HG02973 (cell line): ENCODE measurements at regions not wholly inside any gene's neighbourhood (a gene's known extent, or its start where the extent isn't known, plus 50 kb on each side); places are given as distances from the start of the nearest gene placed in this dataset.

Source experiments
- ATAC-seq: cut with Tn5 transposase; IDR thresholded peaks from one replicate; pipeline ENCODE4 v1.9.1; 2021; ENCODE audit warnings: moderate library complexity; ENCODE audit not compliant: unreplicated experiment

- no peak for ATAC-seq
Observed at GRCh38 chr11:121946514-121946913, 169.5 kb downstream of the BLID start.

GRCh38 chr11:121944556-121945230 is 171.3 kb downstream of the BLID start:
- ATAC-seq = no peak

DNA sequence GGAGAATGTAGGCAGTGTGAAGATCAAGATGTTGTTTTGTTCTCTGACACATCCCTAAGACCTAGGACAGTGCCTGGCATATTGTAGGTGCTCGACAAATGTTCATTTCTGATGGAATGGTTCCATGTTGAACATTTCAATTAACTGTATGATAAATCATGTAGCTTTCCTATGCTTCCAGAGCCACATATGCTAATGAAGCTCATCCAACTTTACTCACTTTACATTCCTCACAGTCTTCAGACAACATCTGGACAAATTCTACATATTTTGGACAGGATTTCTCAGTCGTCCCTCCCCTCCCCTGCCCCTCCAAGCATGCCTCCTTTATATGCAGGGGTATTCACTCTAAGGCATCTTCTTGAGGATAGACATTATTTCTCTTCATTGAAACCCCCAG is 177.9 kb downstream of the BLID start:
- ATAC-seq = no peak

GRCh38 chr11:121936781-121937447 is 179.1 kb downstream of the BLID start:
- no peak for ATAC-seq

DNA sequence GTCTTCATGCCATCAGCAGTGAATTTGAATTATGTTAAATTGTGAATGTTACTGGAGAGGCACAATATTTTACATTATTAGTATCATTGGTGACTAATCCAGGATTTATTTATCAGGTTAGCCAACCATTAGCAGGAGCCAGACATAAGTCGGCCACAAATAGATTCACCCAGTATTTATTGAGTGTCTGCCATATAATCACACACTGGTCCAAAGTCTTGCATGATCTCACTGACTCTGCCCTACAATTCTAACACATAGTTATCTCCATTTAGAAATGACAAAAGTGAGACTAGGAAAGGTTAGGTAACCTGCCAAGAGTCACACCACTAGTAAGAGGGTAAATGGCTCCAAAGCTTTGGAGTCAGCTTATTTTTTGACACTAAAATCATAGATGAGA is 179.6 kb downstream of the BLID start:
- ATAC-seq = no peak

DNA sequence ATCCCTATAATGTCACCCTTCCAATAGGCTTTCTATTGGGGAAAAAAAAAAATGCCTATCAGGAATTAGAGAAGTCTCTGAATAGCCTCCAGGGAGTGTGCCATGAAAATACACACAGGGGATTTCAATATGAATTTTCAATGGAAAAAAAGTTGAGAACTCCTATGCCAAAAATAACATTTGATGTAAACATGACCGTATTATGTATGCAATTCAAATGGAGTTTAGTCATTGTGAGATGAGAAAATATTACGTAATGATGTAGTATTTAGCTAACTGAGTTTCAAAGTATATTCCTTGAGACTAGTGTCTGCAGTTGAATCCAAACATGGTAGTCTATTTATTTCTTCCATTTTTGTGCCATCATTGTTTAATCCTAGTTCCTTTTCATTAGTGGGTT is 182.3 kb downstream of the BLID start:
- ATAC-seq = no peak

GRCh38 chr11:121933294-121933693 is 182.7 kb downstream of the BLID start:
- ATAC-seq = no peak

DNA sequence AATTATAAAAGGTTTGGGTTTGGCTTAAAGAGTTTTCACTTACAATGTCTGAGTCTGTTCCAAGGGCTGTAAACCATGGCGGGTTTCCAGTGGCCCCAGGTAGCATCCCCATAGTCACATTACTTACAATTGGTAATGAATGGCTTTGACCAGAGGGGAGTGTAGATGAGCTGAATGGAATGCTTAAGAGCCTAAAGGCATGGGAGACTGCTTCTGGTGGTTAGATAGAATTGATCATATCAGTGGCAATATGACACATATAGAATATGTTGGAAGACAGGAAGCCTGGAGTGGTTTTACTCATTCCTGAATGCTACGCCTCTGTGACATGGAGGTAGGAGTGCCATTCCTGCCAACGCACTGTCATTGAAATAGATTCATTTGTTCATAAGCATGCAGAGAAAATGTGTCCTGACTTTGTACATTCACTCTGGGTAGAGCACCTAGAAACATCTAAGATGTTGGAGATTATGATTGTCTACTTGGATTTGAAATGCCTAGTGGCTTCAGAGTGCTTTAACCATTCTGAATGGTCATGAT is 183.3 kb downstream of the BLID start:
- ATAC-seq = no peak

- ATAC-seq = no peak
Observed at GRCh38 chr11:121931748-121932352, 184.2 kb downstream of the BLID start.

DNA sequence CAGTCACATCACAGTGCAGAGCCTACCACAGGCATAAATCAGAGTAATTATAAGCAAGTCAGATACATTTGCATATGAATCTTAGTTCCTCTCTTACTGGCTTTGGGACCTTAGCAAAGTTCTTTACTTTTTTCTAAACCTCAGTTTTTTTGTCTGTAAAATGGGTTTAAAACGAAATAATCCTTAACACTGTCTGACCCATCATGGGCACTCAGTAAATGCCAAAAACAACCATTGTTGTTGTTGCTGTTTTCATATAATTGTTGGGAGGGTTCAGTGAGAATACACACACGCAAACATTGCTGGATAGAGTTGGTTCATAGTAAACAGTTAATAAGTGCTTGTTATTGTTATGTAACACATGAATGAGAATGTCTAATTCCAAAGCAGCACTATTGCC is 184.9 kb downstream of the BLID start:
- no peak for ATAC-seq

- peak; percentile 69 for ATAC-seq
Observed at GRCh38 chr11:121930004-121930965, 185.7 kb downstream of the BLID start.

DNA sequence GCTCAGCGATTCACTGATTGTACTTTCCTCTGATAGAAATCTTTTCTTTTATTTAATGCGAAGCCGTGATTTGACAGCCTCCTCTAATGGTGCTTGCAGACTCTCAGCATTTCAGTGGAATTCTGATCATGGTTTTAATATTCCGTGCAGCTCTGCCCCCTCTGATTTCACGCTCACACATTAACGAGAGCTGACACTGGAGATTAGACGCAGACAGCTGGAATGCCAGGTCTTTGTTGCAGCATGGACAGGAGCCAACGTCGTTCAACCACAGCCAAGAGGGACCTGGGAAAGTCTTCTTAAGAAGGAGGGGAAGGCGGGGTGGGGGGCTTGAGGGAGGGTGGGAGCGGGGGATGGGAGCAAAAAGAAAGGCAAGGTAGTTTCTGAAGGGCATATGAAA is 186.4 kb downstream of the BLID start:
- peak; percentile 10 for ATAC-seq

DNA sequence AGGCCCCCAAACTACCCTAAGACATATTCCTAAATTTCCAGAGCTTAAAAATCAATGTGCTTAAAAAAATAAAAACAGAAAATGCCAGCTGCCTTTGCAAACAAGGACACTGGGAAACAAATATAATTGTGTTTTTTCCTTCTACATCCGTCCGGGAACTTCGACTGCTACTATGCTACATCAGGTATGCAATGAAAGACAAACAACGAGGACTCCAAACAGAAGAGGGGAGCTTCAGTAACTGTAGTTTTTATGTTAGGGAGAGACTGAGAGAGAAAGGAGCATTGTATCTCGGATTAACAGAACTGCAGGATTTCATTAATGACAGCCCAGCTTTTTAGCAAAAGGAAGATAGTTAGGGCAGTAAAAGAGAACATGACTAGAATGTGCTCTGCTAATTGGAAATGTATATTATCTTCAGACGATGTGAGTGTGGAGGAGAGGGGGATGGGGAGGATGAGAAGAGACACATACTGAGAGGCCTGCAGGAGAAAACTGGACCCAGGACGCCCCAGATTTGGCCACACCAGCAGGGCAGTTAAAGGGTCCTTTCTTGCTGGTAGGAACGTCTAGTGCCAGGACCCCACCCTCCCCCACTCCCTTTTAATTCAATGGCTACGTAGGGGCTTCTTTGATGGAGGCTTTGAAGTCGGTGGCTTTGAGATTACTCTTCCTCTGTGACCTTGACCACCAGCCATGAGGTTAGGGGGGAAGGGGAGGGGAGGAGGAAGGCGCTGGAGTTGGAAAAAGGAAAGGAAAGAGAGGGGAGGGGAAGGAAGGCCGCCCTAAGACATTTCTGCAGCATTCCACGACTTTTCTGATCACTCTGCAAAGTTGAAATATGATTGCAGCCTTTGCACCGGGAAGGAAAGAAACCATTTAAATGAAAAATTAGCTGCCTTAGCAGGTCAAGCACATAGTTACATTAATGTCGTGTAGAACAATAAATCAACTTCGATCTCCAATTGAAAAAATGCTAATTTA is 187.1 kb downstream of the BLID start:
- ATAC-seq = no peak

DNA sequence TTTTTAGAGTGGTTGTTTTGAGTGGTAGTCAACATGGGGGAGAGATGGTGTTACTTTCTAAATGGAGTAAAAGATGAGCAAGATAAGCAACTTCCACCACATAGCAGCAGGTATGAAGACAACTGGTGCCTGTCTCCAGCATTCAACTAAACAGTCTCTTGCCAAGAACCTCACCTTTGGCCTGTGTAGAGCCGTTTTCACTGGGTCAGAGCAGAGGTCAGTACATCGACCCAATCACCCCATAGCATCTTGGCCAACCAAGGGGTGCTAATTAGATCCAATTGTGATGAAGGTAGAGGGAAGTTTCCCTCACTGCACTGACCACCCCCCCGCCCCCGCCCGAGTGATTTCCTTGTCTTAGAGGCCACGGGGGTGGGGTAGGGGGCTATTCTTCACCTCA is 188.2 kb downstream of the BLID start:
- ATAC-seq = no peak

DNA sequence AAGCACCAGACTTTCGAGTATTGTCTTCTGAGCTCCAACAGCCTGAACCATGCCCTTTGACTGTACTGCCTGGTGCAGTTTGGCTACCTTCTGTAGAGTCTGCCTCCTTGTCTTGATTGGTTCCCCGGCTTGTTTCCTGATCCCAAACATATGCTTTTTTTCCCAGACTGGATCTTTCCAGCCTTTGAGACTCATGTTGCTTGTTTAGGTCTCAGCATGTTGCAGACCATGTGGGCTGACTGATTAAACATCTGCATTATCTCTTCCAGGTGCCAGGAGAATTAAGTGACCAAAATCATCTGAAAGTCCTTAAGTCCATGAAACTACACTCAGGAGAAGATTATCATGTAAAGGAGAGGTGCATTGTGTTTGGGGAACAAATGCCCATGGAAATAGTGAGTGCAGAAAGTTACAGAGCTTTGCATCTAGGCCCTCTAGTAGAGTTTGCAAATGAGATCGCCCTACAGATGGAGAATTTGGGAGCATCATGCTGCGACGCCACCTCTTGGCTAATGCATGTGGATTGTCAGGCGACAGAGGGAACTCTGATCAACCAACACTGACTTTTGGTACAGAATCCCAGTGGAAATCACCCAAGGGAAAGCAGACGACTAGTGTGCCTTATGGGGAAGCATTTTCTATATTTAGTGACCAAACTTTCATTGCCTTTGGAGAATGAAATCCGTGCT is 188.8 kb downstream of the BLID start:
- ATAC-seq = no peak

DNA sequence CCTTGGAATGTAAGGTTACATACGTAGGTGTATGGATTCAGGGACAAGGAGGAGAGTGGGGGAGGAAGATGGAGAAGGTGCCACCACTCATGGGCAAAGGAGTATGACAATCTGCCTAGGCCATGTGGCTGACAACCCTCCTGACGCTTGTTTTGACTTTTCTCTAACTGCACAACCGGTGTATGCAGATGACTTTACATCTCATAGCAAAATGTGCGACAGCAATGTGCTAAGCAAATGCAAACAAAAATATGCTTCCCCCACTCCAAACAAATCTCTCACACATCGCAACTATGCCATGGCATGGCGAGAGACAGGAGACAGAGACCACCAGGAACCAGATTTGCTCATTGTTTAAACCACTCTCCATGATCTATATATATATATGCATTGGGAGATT is 191.8 kb downstream of the BLID start:
- ATAC-seq = no peak

DNA sequence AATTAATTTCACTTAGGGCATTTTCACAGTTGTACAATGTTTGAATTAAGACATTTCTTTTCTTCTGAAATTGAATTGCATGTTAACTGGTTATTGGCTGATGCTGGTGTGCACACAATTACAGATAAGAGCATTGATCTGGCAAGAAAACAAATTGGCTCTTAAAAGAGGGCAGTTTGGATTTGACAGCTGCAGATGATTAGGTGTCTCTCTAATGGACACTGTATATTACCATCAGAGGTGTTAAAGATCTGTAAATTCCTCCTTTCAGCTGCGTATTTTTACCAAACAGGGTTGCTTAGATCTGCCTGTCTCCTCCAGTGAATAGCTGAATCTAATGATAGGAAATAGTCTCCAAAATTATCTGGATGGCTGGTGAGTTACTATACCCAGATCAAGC is 198.5 kb downstream of the BLID start:
- no peak for ATAC-seq

- ATAC-seq = no peak
Observed at GRCh38 chr11:121914508-121915059, 201.4 kb downstream of the BLID start.

DNA sequence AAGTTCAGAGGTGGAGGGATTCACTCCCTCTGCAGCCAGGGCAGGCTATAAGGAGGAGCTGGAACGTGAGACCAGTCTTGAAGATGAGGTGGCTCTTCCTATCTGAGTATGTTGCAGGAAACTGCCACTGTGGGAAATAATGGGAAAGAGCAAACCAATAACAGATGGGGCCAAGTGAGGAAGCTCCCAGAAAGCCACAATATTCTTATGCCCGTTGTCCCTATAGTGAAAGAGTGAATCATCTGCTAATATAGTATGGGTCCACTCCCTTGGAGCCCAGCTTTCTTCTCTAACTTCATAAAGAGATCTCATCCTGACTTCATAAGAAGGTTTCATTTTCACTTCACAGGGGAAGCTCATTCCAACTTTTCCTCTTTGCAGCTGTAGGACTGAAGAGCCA is 206.4 kb downstream of the BLID start:
- ATAC-seq = no peak
